ENCODE measurements at regions not wholly inside any gene's neighbourhood (a gene's known extent, or its start where the extent isn't known, plus 50 kb on each side); places are given as distances from the start of the nearest gene placed in this dataset.
"Not testable (repeated sequence)": the region's sequence is repeated elsewhere in the genome, so short reads cannot be mapped to it uniquely, and the experiment has no call there.

- intact Hi-C loops (cut with DNase I), result no loop called here
- H3K36me3 ChIP-seq, result no peaks in the 10 kb centered on the region
- H3K9me3 ChIP-seq, result peaks cover 34% of the 10 kb centered on the region
- H3K4me1 ChIP-seq, result no peaks in the 10 kb centered on the region
- ATAC-seq (no peak), DNase-seq (no peak)
- TF ChIP-seq CTCF (IDR thresholded peaks at IDR 0.05), result no peak
- no peaks in the 10 kb centered on the region for H3K27me3 ChIP-seq (ENCODE audit: low read depth)
- no peak overlapping the region for H3K4me3 ChIP-seq
- no peak overlapping the region for H3K27ac ChIP-seq
These were observed 679.3 kb downstream of the JRKL start for GRCh38 chr11:97069160-97069559.

DNA sequence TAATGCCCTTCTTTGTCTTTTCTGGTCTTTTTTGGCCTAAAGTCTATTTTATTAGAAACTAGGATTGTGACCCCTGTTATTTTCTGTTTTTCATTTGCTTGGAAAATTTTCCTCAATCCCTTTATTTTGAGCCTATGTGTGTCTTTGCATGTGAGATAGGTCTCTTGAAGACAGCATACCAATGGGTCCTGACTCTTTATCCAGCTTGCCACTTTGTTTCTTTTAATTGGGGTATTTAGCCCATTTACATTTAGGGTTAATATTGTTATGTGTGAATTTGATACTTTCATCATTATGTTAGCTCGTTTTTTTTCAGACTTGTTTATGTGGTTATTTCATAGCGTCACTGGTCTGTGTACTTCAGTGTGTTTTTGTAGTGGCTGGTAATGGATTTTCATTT lies 682.6 kb downstream of the JRKL start:
- Histone ChIP-seq H3K9me3 (peaks cover 34% of the 10 kb centered on the region), H3K4me1 (no peaks in the 10 kb centered on the region), H3K36me3 (no peaks in the 10 kb centered on the region), H3K27ac (no peak overlapping the region), H3K27me3 (ENCODE audit: low read depth) (no peaks in the 10 kb centered on the region), H3K4me3 (no peak overlapping the region)
- ATAC-seq, result no peak
- no peak for TF ChIP-seq CTCF (IDR thresholded peaks at IDR 0.05)
- DNase-seq, result no peak
- intact Hi-C loops (cut with DNase I), result no loop called here

GRCh38 chr11:97076666-97077065 lies 686.9 kb downstream of the JRKL start:
- H3K36me3 ChIP-seq; H3K4me1 ChIP-seq; ATAC-seq; DNase-seq; H3K27me3 ChIP-seq (ENCODE audit: low read depth); H3K4me3 ChIP-seq; intact Hi-C loops (cut with DNase I); H3K27ac ChIP-seq: not testable (repeated sequence)
- peaks cover 25% of the 10 kb centered on the region for H3K9me3 ChIP-seq

GRCh38 chr11:97078443-97078842 lies 688.6 kb downstream of the JRKL start:
- intact Hi-C loops (cut with DNase I), result no loop called here
- H3K27me3 ChIP-seq (ENCODE audit: low read depth), result no peaks in the 10 kb centered on the region
- TF ChIP-seq CTCF (IDR thresholded peaks at IDR 0.05), result no peak

GRCh38 chr11:97079244-97079643 lies 689.4 kb downstream of the JRKL start:
- H3K9me3 ChIP-seq, result no peaks in the 10 kb centered on the region
- intact Hi-C loops (cut with DNase I), result no loop called here
- H3K4me3 ChIP-seq, result no peak overlapping the region
- TF ChIP-seq CTCF (IDR thresholded peaks at IDR 0.05), result no peak
- no peaks in the 10 kb centered on the region for H3K36me3 ChIP-seq
- no peaks in the 10 kb centered on the region for H3K4me1 ChIP-seq
- H3K27ac ChIP-seq, result no peak overlapping the region
- H3K27me3 ChIP-seq (ENCODE audit: low read depth), result no peaks in the 10 kb centered on the region
- DNase-seq, result no peak
- ATAC-seq, result no peak

More at GRCh38 chr11:97078443-97078842, 688.6 kb downstream of the JRKL start:
- Histone ChIP-seq H3K4me1 (no peaks in the 10 kb centered on the region), H3K36me3 (no peaks in the 10 kb centered on the region), H3K4me3 (no peak overlapping the region), H3K9me3 (peaks cover 7% of the 10 kb centered on the region), H3K27ac (no peak overlapping the region)
- DNase-seq (no peak), ATAC-seq (no peak)

- Histone ChIP-seq H3K4me3 (no peak overlapping the region), H3K27me3 (ENCODE audit: low read depth) (no peaks in the 10 kb centered on the region), H3K9me3 (no peaks in the 10 kb centered on the region), H3K27ac (no peak overlapping the region), H3K4me1 (no peaks in the 10 kb centered on the region), H3K36me3 (no peaks in the 10 kb centered on the region)
- no peak for TF ChIP-seq CTCF (IDR thresholded peaks at IDR 0.05)
- DNase-seq, result no peak
- intact Hi-C loops (cut with DNase I), result no loop called here
- no peak for ATAC-seq
These were observed 697.6 kb downstream of the JRKL start for GRCh38 chr11:97087419-97087818.
